ENCODE measurements at regions not wholly inside any gene's neighbourhood (a gene's known extent, or its start where the extent isn't known, plus 50 kb on each side); places are given as distances from the start of the nearest gene placed in this dataset.
"Not testable (repeated sequence)": the region's sequence is repeated elsewhere in the genome, so short reads cannot be mapped to it uniquely, and the experiment has no call there.

- no peak for DNase-seq (ENCODE audit: low spot score)
Observed at GRCh38 chr10:84938117-84938905, 609.9 kb downstream of the CCSER2 start.

- DNase-seq (ENCODE audit: low spot score): no peak
Observed at GRCh38 chr10:84943541-84943940, 615.2 kb downstream of the CCSER2 start.

GRCh38 chr10:84944187-84944586 lies 615.8 kb downstream of the CCSER2 start:
- no peak for DNase-seq (ENCODE audit: low spot score)

- no peak for DNase-seq (ENCODE audit: low spot score)
Observed at GRCh38 chr10:84945791-84946190, 617.4 kb downstream of the CCSER2 start.

- DNase-seq (ENCODE audit: low spot score): no peak
Observed at GRCh38 chr10:84946904-84947303, 618.5 kb downstream of the CCSER2 start.

- DNase-seq (ENCODE audit: low spot score): no peak
Observed at GRCh38 chr10:84948644-84949043, 620.3 kb downstream of the CCSER2 start.

- DNase-seq (ENCODE audit: low spot score): no peak
Observed at GRCh38 chr10:84951616-84952015, 623.2 kb downstream of the CCSER2 start.

GRCh38 chr10:84957427-84957826 lies 629.0 kb downstream of the CCSER2 start:
- no peak for DNase-seq (ENCODE audit: low spot score)

GRCh38 chr10:84965468-84965867 lies 637.1 kb downstream of the CCSER2 start:
- no peak for DNase-seq (ENCODE audit: low spot score)

GRCh38 chr10:84966708-84967441 lies 638.5 kb downstream of the CCSER2 start:
- DNase-seq (ENCODE audit: low spot score): no peak

GRCh38 chr10:84969297-84969696 lies 640.9 kb downstream of the CCSER2 start:
- DNase-seq (ENCODE audit: low spot score): not testable (repeated sequence)

GRCh38 chr10:84987039-84987438 lies 658.6 kb downstream of the CCSER2 start:
- no peak for DNase-seq (ENCODE audit: low spot score)

GRCh38 chr10:84988011-84988410 lies 659.6 kb downstream of the CCSER2 start:
- DNase-seq (ENCODE audit: low spot score): no peak

GRCh38 chr10:84990713-84991112 lies 662.3 kb downstream of the CCSER2 start:
- DNase-seq (ENCODE audit: low spot score): no peak

GRCh38 chr10:84991301-84991700 lies 662.9 kb downstream of the CCSER2 start:
- no peak for DNase-seq (ENCODE audit: low spot score)

GRCh38 chr10:84993251-84994035 lies 665.1 kb downstream of the CCSER2 start:
- no peak for DNase-seq (ENCODE audit: low spot score)

GRCh38 chr10:84994722-84995121 lies 666.3 kb downstream of the CCSER2 start:
- no peak for DNase-seq (ENCODE audit: low spot score)

- no peak for DNase-seq (ENCODE audit: low spot score)
Observed at GRCh38 chr10:84996580-84996979, 668.2 kb downstream of the CCSER2 start.

- DNase-seq (ENCODE audit: low spot score): no peak
Observed at GRCh38 chr10:84997870-84998269, 669.5 kb downstream of the CCSER2 start.

- no peak for DNase-seq (ENCODE audit: low spot score)
Observed at GRCh38 chr10:84999929-85000328, 671.5 kb downstream of the CCSER2 start.

- no peak for DNase-seq (ENCODE audit: low spot score)
Observed at GRCh38 chr10:85003083-85003482, 674.7 kb downstream of the CCSER2 start.

GRCh38 chr10:85008488-85009184 lies 680.2 kb downstream of the CCSER2 start:
- no peak for DNase-seq (ENCODE audit: low spot score)
